ENCODE measurements at regions not wholly inside any gene's neighbourhood (a gene's known extent, or its start where the extent isn't known, plus 50 kb on each side); places are given as distances from the start of the nearest gene placed in this dataset.
"Not testable (repeated sequence)": the region's sequence is repeated elsewhere in the genome, so short reads cannot be mapped to it uniquely, and the experiment has no call there.

DNA sequence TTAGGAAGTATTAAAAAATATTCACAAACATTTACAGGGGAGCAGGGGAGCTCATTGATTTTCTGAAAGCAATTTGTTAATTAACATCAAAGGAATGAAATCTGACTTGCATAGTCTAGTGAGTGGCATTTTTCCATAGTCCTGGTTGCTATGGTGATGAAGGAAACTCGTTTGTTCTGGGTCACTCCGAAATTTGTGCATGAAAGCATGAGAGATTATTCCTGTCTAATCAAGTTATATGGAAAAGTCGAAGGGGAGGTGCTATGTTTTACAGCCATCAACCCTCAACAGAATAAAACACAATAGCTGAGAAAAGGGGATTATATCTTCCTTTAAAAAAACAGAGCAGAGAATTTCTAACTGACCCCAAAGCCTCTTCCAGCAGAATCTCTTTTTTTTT is 1495.7 kb upstream of the WWC1 start:
- in situ Hi-C loops (cut with MboI; ENCODE audit: low sequenced_read_pairs): no loop called here

DNA sequence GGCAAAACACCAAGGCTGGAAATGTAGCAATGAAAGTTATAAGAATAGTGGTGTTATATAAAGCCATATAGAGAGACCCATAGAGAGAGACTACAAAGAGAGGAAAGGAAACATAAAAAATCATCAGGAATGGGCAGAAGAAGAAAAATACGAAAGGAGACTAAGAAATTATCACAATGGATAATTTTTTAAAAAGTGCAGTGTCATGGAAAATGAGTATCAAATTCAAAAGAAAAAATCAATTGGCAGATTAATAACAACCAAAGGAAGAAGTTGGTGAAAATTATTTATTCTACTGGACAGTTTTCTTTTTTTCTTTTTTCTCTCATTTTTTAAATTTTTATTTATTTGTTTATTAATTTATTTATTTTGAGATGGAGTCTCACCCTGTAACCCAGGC is 1488.4 kb upstream of the WWC1 start:
- in situ Hi-C loops (cut with MboI; ENCODE audit: low sequenced_read_pairs): no loop called here

DNA sequence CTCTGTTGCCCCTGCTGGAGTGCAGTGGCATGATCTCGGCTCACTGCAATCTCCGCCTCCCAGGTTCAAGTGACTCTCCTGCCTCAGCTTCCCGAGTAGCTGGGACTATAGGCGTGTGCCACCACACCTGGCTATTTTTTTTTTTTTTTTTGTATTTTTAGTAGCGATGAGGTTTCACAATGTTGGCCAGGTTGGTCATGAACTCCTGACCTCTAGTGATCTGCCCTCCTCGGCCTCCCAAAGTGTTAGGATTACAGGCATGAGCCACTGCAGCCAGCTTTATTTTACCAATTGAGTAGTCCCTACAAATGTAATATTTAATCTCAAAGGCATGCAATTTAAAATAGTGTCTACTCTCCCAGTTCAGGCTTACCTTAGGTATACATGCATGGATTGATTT is 1487.2 kb upstream of the WWC1 start:
- in situ Hi-C loops (cut with MboI; ENCODE audit: low sequenced_read_pairs): not testable (repeated sequence)

DNA sequence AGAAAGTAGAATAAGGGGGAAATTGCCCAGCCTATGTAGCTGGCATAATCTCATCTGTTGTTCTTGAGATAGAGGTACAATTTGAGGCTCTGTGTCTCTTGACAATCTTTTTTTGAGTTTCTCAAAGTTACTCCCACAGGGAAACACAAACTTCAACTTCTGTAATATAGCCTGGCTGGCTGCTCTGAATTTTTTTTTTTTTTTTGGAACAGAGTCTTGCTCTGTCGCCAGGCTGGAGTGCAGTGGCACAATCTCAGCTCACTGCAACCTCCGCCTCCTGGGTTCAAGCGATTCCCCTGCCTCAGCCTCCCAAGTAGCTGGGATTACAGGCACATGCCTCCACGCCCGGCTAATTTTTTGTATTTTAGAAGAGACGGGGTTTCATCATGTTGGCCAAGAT is 1486.8 kb upstream of the WWC1 start:
- in situ Hi-C loops (cut with MboI; ENCODE audit: low sequenced_read_pairs): not testable (repeated sequence)

DNA sequence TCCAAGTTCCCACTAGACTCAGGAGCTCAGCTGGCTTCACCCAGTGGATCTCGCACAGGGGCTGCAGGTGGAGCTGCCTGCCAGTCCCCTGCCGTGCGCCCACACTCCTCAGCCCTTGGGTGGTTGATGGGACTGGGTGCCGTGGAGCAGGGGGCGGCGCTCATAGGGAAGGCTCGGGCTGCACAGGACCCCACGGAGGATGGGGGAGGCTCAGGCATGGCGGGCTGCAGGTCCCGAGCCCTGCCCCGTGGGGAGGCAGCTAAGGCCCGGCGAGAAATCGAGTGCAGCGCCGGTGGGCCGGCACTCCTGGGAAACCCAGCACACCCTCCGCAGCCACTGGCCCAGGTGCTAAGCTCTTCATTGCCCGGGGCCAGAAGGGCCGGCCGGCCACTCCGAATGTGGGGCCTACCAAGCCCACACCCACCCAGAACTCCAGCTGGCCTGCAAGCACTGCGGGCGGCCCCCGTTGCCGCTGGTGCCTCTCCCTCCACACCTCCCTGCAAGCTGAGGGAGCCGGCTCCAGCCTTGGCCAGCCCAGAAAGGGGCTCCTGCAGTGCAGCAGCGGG is 1481.3 kb upstream of the WWC1 start:
- in situ Hi-C loops (cut with MboI; ENCODE audit: low sequenced_read_pairs): not testable (repeated sequence)

DNA sequence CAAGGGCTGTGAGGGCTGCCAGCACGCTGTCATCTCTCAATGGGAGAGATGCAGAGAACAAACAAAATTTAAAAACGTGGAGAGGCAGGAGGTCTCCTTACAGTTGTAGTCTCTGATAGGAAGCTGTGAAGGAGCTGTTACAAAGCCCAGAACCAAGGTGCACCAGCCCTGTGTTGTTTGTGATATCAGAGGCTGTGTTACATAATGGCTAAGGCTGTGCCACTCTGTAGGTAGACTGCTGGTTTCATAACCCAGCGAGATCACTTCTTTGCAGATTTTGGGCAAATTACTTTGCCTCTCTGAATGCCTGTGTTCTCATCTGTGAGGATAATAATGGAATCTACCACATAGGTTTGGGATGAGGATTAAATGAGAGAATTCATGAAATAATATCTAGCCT is 1480.7 kb upstream of the WWC1 start:
- in situ Hi-C loops (cut with MboI; ENCODE audit: low sequenced_read_pairs): no loop called here

DNA sequence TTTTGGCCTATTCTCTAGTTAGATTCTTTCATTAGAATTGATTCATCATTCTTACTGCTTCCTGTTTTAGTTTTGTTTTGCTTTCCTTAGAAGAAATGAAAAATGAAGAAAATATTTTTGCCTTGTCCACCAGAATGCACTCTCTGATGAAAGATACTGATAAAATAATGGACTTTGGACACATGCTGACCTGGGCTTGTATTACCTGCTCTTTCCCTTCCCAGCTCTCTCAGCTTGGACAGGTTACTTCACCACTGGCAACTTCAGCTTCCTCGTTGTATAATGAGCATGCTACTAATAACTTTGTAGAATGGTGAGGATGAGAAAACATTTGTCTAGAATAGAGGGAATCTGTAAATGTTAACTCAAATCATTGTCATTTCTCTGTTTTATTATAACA is 1468.1 kb upstream of the WWC1 start:
- in situ Hi-C loops (cut with MboI; ENCODE audit: low sequenced_read_pairs): no loop called here

DNA sequence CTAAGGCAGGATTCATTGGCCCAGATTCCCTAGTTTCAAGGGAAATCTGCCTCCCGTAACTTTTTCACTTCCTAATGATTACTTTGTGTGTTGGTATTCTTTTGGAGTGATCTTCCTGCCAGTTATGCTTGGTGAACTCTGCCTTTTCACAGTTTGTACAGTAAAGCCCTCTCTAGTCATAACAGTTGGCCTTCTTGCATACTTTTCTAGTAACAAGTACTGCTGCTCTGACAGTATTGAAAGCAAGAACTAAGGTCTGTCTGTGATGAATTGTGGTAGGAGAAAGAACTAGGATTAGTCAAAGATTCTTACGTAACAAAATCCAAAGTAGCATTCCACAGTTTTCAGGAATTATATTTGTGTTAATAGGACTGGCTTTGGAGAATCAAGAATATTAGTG is 1457.2 kb upstream of the WWC1 start:
- in situ Hi-C loops (cut with MboI; ENCODE audit: low sequenced_read_pairs): no loop called here

DNA sequence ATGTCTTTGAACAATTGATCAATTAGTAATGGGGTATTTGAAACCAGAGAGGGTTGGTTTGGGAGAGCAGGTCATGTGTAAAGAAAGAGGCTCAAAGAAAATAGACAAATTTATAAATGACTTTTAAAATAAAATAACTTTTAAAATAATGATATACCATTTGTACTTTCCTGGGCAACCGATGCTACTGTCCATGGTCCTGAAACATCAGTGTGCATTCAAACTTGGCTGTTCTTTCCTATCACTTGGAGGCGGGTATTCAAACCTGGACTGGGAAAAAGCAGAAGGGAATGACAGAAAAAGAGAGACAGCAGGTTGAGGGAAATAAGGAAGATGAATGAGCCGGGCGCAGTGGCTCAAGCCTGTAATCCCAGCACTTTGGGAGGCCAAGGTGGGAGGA is 1446.4 kb upstream of the WWC1 start:
- in situ Hi-C loops (cut with MboI; ENCODE audit: low sequenced_read_pairs): no loop called here

DNA sequence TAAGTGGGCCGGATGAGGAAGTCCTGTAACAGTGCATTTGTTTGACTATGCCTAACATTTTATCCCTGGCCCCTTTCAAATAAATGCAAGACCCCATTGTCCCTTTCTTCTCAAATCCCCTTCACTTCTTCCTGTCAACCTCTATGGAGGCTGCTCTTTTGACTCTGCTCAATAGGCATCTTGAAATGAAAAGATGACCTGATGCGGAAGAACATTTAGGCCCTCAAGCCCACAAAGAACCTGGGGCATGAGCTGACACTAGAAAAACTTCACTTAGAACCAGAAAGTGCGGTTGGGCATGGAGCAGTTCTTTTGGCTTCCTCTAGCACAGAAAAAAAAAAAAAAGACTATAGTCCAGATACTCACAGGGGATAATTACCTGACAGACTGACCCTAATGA is 1434.7 kb upstream of the WWC1 start:
- in situ Hi-C loops (cut with MboI; ENCODE audit: low sequenced_read_pairs): no loop called here

DNA sequence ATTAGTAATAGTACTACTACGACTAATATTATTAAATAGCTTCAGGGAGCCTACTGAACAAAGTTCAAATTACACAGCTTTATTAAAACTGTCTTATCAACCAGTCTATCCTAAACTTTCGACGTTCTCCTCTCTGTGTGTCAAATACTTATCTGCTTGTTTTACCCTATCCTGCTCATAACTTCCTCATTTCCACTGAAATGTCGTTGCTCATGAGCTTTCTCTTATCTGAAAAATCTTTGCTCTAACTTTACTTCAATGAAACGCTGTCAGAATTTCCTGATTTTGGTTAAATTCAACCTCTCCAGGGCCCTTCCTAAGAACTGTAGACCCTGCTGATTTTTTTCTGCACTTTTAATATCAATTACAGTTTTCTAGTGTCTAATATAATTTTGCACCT is 1431.0 kb upstream of the WWC1 start:
- in situ Hi-C loops (cut with MboI; ENCODE audit: low sequenced_read_pairs): no loop called here

DNA sequence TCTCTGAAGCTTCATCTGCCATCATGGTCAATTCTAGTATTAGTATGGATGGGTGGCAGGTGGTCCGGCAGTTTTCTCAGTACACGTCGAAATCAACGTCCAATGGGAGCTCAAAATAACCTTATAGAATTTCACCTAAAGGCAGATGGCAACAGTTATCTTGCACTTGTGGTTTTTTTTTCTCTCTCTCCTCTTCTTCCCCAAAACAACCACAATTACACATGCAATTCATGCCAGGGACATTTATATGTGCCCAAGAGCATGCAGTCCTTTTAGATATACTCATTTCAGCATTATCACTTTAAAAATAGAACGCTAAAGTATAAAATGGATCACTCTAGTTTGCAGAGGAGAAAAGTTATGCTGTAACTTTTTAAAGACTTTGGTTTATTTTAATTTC is 1428.9 kb upstream of the WWC1 start:
- in situ Hi-C loops (cut with MboI; ENCODE audit: low sequenced_read_pairs): no loop called here

DNA sequence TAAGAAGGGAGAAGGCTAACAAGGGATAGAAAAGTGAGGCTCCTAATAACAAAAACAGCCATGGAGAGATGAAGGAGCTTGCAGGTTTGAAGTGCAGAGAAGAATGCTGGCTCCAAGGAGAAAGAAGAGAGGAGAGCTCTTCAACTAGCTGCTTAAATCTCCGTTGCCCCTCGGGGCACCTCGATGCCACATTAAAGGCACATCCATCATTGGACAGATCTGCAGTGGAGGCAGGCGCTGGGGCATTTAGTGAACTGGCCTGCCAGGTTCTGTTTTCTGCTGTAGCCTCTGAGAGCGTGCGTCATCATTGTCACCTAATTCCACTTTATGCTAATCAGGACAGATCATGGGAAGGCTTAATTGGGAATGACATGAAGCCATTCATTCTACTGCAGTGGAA is 1426.2 kb upstream of the WWC1 start:
- in situ Hi-C loops (cut with MboI; ENCODE audit: low sequenced_read_pairs): no loop called here

DNA sequence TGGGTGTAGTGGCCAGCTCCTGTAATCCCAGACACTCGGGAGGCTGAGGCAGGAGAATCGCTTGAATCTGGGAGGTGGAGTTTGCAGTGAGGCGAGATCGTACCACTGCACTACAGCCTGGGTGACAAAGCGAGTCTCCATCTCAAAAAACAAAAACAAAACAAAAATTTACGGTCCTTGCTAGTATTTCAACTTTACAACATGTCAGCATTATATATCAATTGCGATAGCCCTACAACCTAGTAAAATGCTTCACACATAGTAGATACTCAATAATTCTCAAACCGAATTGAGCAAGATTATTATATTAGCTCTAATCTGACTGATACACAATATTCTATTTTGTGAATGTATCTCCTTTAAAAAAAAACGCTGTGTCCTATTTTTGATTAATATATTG is 1411.0 kb upstream of the WWC1 start:
- in situ Hi-C loops (cut with MboI; ENCODE audit: low sequenced_read_pairs): no loop called here

DNA sequence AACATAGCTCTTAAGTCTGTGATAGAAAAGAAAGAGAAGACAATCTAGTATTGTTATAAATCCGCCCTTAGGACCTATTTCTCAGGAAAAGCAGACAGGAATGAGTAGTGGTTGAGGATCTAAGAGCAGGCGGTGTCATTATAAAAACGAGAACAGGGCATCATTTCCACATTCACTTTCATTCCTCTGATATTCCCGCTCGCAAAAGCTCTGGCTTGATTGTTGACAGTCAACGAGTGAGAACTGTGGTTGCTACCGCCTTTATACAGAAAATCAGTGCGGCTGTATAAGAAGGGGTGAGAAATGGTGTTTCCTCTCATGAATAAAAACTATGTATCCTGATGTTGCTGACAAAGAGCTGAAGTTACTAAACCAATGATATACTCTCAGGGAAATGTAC is 1409.6 kb upstream of the WWC1 start:
- in situ Hi-C loops (cut with MboI; ENCODE audit: low sequenced_read_pairs): no loop called here

DNA sequence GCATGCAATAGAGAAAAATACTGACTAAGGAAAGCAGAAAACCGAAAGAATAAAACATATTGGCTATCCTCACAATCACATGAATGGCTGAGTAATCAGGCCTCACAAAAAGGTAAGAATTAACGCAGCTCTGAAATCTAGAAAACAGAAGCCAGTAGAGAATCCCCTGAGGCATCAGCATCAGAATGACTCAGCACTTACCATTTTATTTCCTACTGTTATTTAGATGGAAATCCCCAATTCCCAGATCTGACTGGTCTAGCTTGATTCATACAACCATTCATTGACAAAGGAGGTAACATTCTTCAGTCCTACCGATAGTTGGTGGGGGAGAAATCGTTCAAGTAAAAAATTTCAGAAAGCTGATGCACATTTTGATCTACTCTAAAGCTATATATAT is 1408.4 kb upstream of the WWC1 start:
- in situ Hi-C loops (cut with MboI; ENCODE audit: low sequenced_read_pairs): no loop called here

DNA sequence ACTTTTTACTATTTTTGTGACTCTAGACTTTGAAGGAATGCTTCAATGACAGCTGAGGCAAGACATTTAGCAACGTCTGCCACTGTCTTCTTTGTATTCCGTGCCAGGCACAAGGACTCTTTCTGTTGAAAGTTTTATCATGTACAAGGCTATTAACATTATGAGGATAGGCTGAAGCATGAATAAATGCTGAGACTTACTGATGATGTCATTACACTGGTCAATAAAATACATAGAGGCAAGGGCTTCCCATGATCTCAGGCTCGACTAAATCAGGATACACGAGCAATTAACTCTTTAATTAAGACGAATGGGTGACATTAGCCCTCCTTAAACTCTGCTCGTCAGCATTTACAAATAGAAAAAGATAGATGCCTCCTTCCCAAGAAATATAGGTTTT is 1393.3 kb upstream of the WWC1 start:
- in situ Hi-C loops (cut with MboI; ENCODE audit: low sequenced_read_pairs): no loop called here

DNA sequence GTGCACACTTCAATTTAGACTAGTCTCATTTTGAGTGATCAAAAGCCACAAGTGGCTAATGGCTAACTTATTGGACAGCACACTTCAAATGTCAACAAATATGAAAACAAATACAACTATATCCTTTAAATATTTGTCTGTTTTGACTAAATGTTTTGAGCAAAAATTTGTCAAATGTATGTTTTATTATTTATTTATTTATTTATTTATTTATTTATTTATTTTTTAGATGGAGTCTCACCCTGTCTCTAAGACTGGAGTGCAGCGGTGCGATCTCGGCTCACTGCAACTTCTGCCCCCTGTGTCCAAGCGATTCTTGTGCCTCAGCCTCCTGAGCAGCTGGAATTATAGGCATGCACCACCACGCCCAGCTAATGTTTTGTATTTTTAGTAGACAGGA is 1392.1 kb upstream of the WWC1 start:
- in situ Hi-C loops (cut with MboI; ENCODE audit: low sequenced_read_pairs): no loop called here

DNA sequence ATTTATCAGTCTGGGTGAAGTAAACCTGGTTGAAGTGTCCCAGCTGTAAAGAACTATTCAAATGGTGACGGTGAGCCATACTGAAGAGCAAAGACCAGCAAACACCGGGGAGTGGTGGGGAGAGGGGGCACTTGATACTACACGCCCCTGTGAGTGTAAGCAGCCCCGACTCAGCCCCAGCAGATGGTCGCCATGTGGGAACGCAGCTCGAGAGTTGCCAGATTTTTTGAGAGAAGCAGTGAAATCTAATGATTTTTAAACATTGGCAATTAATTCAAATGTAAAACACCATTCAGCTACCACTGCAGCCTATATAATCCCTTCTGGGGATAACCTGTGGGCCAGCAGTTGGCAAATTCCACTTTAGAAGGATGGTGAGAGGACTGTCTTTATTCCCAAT is 1386.9 kb upstream of the WWC1 start:
- in situ Hi-C loops (cut with MboI; ENCODE audit: low sequenced_read_pairs): no loop called here

DNA sequence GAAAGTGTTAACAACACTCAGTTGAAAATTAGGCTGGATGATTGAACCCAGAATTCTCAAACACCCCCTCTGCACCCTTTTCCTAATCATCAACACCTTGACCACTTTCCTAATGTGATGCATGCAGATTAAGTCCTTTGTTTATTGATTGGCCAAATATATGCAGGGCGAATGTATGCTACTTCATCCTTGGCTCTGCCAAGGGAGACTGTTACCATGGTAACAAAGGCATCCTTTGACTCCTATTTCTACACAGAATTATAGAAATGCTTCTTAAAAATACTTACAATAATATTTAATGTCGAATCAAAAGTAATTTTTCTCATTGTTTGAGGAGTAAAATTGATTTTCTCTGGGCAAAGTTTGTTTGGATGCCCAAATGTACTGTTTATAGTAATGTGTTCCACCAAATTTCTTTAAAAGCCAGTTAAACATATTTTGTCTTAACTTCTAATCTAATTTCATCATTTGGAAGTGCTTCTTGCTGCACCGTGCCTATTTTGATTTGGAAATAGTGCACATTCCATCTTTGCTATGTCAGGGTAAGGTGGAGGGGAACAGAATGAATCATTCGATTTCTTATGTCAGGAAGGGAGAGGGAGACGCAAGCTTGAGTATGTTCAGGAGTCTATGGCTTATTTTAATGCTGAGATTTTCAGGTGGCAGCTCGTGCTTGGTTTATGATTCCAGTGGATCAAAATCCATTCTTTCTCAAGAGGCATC is 1384.3 kb upstream of the WWC1 start:
- in situ Hi-C loops (cut with MboI; ENCODE audit: low sequenced_read_pairs): no loop called here

DNA sequence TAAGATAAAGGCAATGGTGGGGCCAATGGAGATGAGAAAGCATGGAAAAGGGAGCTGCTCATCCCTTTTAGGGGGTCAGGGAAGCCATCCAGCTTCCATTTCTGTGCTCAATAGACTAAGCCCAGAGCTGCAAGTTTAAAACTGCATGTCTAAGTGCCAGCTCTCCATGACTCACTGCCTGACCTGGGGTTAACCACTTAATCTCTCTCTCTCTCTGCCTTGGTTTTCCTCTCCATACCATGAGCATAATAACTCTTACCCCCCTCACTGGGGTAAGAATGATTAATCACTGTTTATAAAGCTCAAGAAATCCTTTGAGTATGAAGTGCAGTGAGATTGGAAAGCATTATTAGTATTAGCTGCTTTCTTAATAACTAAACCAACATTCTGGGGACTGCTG is 1382.4 kb upstream of the WWC1 start:
- in situ Hi-C loops (cut with MboI; ENCODE audit: low sequenced_read_pairs): no loop called here

DNA sequence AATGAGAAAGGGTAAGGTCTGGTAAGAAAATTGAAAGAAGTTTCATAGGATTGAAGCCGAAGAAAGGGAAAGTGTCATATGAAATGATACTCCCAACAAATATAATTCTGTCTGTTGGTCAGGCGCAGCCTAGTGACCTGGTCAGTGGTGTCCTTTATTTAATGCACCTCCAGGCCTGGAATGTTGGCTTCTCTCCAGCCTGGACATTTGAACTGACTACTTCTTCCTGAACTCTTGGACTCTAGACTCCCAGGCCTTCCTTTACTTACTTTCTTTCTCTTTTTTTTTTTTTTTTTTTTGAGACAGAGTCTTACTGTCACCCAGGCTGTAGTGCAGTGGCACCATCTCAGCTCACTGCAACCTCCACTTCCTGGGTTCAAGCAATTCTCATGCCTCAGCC is 1381.5 kb upstream of the WWC1 start:
- in situ Hi-C loops (cut with MboI; ENCODE audit: low sequenced_read_pairs): no loop called here

DNA sequence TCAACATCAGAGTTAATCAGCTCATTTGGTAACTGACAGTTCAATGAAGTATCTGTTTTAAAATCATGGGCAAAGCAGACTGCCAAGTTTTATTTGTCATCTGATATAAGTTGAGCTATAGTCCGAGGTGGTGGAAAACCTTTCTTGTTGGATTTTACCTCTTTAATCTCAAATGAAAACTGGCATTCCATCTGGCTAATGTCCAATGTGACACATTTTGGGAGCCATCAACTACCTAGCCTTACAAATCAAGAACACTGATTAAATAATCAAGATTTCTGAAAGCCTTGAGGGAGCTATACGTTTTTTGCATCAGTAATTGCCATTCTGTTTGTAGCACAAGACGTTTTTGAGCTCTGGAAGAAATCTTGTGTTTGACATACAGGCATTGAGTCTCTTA is 1380.5 kb upstream of the WWC1 start:
- in situ Hi-C loops (cut with MboI; ENCODE audit: low sequenced_read_pairs): no loop called here
